ENCODE measurements at regions not wholly inside any gene's neighbourhood (a gene's known extent, or its start where the extent isn't known, plus 50 kb on each side); places are given as distances from the start of the nearest gene placed in this dataset.
"Not testable (repeated sequence)": the region's sequence is repeated elsewhere in the genome, so short reads cannot be mapped to it uniquely, and the experiment has no call there.

DNA sequence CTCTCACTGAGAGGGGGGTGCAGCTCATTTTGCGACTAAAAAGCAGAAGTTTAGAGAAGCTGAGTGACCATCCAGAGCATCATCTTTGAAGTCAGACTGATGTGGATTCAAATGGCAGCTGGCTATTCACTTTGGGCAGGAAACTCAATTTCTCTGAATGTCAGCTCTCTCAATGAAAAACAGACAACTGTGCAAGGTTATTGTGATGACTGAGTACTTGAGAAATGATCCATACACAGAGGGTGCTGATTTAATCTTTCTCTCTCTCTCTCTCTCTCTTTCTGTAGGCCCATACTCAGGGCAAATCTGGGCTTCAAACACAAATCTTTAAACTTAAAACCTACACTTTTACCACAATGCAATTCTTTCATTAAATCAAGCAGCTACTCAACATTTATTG, 185.8 kb upstream of the SLIT2 start:
- no peak overlapping the region for H3K4me3 ChIP-seq (ENCODE audit: control insufficient read depth, low read depth, low read length)
- TF ChIP-seq, protein P1, sequence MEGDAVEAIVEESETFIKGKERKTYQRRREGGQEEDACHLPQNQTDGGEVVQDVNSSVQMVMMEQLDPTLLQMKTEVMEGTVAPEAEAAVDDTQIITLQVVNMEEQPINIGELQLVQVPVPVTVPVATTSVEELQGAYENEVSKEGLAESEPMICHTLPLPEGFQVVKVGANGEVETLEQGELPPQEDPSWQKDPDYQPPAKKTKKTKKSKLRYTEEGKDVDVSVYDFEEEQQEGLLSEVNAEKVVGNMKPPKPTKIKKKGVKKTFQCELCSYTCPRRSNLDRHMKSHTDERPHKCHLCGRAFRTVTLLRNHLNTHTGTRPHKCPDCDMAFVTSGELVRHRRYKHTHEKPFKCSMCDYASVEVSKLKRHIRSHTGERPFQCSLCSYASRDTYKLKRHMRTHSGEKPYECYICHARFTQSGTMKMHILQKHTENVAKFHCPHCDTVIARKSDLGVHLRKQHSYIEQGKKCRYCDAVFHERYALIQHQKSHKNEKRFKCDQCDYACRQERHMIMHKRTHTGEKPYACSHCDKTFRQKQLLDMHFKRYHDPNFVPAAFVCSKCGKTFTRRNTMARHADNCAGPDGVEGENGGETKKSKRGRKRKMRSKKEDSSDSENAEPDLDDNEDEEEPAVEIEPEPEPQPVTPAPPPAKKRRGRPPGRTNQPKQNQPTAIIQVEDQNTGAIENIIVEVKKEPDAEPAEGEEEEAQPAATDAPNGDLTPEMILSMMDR (IDR thresholded peaks at IDR 0.05; ENCODE audit: control insufficient read depth, insufficient read depth, low read depth, low read length, missing control alignments), result no peak
- no peak for DNase-seq (ENCODE audit: low read depth)

GRCh38 chr4:20062857-20063256, 188.8 kb upstream of the SLIT2 start:
- not testable (repeated sequence) for H3K4me3 ChIP-seq (ENCODE audit: control insufficient read depth, low read depth, low read length); DNase-seq (ENCODE audit: low read depth)

DNA sequence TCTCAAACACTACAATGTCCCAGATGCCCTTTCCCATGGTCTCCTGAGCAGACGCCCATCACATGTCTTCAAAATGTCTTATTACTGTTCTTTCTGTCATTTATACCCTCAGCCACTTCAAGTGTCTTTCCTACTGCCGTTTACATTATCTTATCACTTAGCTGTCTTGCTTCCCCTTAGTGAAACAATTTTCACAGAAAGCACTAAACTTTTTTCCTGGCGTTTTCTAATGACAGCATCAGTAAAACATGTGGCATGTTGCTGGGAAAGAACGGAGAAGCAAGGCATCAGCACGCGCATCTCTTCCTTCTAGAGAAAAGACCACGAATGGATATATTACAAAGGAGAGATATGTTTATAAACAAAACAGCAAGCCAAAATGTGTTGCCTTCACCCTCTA, 189.7 kb upstream of the SLIT2 start:
- DNase-seq (ENCODE audit: low read depth), result no peak
- TF ChIP-seq, protein P1 (IDR thresholded peaks at IDR 0.05; ENCODE audit: control insufficient read depth, insufficient read depth, low read depth, low read length, missing control alignments), result no peak
- H3K4me3 ChIP-seq (ENCODE audit: control insufficient read depth, low read depth, low read length), result no peak overlapping the region

GRCh38 chr4:20050768-20051167, 200.9 kb upstream of the SLIT2 start:
- TF ChIP-seq, protein P1 (IDR thresholded peaks at IDR 0.05; ENCODE audit: control insufficient read depth, insufficient read depth, low read depth, low read length, missing control alignments), result no peak
- no peak overlapping the region for H3K4me3 ChIP-seq (ENCODE audit: control insufficient read depth, low read depth, low read length)
- DNase-seq (ENCODE audit: low read depth), result no peak

GRCh38 chr4:20049889-20050288, 201.8 kb upstream of the SLIT2 start:
- DNase-seq (ENCODE audit: low read depth), result no peak
- no peak overlapping the region for H3K4me3 ChIP-seq (ENCODE audit: control insufficient read depth, low read depth, low read length)
- TF ChIP-seq, protein P1 (IDR thresholded peaks at IDR 0.05; ENCODE audit: control insufficient read depth, insufficient read depth, low read depth, low read length, missing control alignments), result no peak

- TF ChIP-seq, protein P1 (IDR thresholded peaks at IDR 0.05; ENCODE audit: control insufficient read depth, insufficient read depth, low read depth, low read length, missing control alignments), result no peak
- DNase-seq (ENCODE audit: low read depth), result no peak
- no peak overlapping the region for H3K4me3 ChIP-seq (ENCODE audit: control insufficient read depth, low read depth, low read length)
Observed at GRCh38 chr4:20046931-20047677, 204.6 kb upstream of the SLIT2 start.

DNA sequence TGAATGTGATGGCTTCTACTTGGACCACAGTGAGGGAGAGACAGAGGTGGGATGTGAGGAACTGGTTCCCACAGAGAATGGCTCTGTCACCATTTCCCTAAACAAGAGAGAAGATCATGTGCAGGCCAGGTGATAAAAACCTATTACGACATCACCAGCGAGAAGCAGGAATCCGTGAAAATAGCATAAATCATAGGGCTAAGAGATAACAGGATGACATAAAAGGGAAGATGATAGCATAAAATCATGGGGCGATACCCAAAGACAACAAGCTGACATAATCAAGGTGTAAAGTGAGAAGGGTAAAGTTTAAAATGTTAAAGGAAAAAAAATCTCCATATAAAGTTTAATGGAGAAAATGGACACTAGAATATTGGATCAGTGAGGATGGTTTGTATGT, 205.5 kb upstream of the SLIT2 start:
- DNase-seq (ENCODE audit: low read depth), result no peak
- H3K4me3 ChIP-seq (ENCODE audit: control insufficient read depth, low read depth, low read length), result no peak overlapping the region
- TF ChIP-seq, protein P1 (IDR thresholded peaks at IDR 0.05; ENCODE audit: control insufficient read depth, insufficient read depth, low read depth, low read length, missing control alignments), result no peak
